Activated CD8-positive, alpha-beta memory T cell treated with anti-CD3 and anti-CD28 coated beads, Interleukin-2, amount 50 U/mL, for 1 hour (primary cell): ENCODE measurements at regions not wholly inside any gene's neighbourhood (a gene's known extent, or its start where the extent isn't known, plus 50 kb on each side); places are given as distances from the start of the nearest gene placed in this dataset.
"Not testable (repeated sequence)": the region's sequence is repeated elsewhere in the genome, so short reads cannot be mapped to it uniquely, and the experiment has no call there.

Experiments used
- DNase-seq: peaks from one replicate; pipeline ENCODE4 v3.0.0-alpha.2; 2020; ENCODE audit errors: extremely low read depth

DNA sequence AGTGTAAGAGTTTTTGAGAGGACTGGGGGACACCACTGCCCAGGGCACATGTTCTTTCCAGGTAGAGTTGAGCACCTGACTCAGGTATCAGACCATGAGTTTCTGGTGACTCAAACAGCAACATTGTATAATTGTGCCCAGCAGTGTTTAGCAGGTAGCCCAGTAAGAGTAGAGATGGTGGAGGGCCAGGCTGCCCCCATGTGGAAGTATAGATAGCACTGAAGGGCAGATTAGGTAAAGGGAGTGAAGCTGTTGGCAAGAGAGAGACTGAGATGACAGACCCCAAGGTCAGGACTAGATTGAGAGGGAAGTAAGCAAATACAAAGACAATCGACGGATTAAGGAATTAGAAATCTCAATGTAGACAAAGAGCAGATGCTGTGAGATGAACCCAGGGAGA lies 74.6 kb downstream of the TRIM42 start:
- no peak for DNase-seq

DNA sequence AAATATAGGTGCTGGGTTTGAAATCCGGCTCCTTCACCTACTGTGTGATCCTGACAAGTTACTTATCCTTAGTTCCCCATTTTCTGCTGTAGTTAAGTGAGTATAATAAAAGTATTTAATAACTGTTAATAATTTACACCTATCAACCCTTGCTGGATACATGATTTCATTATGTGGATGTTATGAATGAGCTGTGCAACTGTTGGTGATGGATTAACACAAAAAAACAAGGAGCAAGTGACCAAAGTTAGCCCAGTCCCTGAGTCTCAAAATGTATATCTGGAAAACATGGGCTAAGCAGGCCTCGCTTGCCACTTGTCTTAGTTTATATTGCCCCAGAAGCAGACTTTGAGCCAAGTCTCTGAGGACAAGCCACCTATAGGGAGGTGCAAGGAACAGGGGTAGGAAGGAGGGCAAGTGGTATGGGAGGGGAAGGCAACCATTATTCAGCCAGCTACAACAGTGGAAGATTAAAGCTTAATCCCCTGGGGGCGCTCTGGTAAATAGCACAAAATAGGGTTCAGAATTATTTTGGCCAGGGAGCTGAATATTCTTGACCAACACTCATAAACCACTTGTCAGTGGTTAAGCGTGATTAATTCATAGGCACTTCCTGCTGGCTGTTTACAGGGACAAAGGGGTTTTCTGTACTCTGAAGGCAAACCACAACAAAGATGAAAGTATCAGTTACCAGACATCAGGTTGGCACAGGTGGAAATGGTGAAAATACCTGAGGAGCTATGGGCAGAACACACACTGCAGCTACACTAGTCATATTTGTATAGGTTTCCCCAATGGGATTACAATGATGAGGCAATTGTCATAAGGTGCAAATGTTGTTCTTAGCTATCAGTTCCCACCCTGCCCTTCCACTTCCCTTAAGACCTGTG lies 76.2 kb downstream of the TRIM42 start:
- DNase-seq = no peak

DNA sequence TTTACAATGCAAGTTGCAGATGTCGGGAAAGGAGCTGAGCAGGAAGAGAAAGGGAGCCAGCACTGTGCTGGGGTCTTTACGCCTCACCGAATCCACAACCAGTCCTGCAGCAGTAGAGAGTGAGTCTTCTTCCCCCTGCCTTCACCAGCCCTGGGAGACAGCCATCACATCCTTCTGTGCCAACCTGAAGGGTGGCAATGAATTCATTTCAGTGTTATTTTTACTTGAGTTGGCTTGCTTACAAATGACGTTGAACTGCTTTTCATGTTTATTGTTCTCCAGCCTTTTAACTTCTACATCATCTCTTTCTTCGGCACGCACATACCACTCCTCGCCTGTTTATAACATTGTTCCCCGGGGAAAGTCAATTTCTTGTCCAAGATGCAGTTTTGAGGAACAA lies 77.1 kb downstream of the TRIM42 start:
- no peak for DNase-seq

DNA sequence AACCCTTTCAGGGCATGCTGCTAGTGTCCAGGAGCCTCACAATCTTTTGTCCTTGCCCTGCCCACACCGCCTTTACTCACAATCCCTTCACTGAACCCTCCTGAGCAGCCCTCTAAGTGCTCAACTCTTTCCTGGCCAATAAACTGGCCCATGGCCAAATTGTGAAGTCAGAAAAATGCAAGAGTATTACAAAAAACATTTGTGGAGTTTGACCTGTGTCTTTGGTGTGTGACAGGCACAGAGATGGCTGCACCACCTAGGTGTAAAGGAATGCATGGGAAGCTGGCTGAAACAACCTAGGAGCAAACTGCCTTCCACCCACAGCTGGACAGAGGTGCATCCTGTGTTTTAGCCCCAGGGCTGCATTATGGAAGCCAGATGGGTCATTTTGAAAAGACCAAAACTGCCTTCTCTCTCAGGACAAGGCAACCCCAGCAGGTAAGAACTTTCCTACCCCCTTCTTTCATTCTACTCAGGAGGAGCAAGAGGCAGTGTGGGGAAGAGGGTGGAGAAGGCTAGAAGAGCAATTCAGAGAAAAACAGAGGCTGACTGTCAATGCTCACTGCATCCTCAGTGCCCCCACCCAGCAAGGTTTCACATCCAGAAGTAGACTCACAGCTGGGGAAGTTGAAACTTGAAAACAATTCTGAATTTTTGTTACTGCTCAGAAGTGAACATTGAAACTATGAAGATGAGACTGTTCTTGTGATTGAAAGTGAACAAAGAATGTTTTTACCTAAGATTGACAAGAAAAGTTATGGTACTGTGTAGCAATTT lies 78.6 kb downstream of the TRIM42 start:
- DNase-seq = no peak

DNA sequence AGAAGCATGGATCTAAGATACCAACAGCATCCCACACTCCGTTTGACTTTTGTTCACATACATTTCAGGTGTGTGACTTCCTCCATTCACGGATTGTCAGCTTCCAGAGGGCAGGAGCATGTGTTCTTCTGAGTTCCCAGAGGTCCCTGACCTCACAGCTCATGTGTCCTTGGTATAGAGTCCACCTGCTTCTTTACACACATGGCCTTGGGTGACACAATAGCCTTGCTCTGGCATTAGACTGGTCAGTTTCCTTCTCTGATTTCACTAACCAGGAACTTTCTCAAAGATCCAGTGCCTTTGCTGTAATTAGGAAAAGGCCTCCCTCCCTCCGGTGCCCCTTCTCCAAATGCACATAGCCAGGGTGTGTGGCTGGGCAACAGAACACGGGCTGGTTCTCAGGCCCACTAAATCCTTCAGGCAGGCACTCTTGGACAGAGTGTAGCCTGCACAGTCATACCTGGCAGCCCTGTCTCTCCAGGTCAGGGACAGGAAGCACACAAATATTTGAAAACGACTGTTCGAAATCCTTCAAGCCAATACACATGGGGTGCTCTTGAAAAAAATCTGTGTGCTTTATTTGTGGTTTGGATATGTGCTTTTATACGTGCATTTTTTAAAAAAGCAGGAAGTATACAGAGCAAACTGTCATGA lies 81.1 kb downstream of the TRIM42 start:
- no peak for DNase-seq

DNA sequence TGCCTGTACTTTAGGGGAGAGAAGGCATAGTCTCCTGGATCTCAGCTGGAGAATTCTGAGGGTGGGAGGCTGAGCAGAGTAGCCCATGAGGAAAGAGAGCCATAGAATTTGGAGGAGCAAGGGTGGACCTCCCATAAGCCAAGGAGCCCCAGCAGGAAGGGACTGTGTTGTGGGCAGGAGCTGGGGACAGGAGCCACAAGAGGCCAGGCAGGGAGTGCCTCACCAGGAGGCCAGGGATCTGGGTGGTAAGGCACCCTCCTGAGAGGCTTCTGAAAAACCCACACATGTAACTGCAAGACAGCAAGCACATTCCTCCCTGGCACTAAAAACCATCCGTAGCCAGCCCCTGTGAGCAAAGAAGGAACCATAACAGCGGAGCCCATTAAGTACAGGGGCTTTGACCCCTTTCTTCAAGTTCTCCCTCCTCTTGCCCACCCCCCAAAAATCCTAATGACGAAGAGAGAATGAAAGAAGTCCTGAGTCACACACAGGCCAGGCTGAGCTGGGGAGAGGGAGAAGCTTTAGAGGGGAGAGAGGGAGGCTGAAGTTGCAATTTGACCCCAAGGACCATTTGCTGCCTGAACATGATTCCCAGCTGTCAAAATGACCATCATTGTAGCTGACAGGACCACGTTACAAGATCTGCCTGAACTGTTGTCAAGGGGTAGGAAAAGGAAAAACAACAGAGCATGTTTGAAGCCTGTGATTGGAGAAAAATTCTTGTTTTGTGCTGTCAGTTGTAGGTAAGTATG lies 82.6 kb downstream of the TRIM42 start:
- DNase-seq = no peak

DNA sequence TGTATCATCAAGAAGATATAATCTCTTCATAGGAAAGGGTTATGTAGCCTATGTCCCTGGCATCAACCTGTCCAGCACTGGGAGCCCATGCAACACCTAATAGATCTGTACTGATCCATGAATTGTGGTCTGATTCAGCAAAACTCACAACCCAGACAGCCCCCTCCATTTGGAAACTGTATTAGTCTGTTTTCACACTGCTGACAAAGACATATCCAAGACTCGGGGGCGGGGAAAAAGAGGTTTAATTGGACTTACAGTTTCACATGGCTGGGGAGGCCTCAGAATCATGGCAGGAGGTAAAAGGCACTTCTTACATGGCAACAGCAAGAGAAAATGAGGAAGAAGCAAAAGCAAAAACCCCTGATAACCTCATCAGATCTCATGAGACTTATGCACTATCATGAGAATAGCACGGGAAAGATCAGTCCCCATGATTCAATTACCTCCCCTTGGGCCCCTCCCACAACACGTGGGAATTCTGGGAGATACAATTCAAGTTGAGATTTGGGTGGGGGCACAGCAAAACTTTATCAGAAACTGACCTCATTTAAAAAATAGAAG lies 83.3 kb downstream of the TRIM42 start:
- DNase-seq = no peak

DNA sequence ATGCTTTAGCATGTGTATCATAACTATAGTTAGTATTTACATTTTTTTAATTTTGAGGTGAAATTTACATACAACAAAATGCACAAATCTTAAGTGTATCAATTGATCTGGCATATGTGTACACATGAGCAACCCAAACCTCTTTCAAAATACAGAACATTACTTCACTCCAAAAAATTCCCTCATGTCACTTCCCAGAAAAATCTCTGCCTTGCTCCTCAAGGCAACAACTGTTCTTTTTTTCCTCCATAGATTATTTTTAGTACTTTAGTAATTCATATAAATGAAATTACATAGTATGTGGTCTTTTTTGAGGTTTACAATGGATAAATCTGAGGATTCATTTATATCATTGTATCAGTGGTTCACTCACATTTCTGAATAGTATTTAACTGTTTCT lies 84.9 kb downstream of the TRIM42 start:
- no peak for DNase-seq

DNA sequence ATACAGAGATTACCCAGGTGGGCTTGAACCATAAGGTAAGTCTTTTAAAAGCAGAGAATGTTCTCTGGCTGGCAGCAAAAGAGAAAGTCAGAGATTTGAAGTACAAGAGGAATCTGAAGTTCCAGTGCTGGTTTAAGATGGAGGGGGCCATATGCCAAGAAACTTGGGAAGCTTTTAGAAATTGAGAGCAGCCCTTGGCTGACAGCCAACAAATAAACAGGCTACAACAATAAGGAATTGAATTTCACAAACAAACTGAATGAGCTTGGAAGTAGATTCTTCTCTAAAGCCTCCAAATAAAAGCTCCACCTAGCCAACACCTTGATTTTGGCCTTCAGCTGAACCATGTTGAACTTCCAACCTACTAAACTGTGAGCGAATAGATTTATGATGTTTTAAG lies 85.7 kb downstream of the TRIM42 start:
- no peak for DNase-seq

DNA sequence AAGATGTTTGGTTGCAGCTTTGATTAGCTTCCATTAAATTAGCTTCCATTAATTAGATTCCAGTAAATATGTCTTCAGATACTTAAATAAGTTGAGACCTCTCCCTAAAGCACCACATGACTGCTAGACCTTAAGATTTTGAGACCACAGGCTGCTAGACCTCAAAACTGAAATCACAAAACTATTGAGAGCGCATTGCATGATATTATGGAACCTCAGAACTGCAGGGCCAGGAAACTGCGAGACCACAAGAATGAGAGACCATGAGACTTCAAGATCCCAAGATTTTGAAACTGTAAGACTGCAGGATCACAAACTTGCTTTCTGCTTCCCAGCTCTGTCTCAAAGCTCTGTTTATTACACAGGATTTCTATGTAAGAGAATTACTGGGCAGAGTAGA lies 87.4 kb downstream of the TRIM42 start:
- no peak for DNase-seq

DNA sequence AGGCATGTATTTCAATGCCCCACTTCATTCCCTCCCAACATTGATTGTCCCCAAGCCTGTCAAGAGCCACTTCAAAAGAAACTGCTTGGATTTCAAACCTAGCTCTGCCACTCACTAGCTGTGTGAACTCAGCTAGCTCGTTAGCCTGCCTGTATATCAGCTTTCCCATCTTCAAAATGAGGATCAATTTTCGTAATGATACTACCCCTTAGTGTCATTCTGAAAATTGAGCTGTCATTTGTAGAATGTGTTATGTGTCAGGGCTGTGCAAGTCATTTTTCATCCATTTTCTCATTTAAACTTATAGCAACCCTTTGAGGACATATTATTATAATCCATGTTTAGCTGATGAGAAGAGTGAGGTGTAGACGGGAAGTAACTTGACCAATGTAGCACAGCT lies 88.6 kb downstream of the TRIM42 start:
- DNase-seq = no peak

DNA sequence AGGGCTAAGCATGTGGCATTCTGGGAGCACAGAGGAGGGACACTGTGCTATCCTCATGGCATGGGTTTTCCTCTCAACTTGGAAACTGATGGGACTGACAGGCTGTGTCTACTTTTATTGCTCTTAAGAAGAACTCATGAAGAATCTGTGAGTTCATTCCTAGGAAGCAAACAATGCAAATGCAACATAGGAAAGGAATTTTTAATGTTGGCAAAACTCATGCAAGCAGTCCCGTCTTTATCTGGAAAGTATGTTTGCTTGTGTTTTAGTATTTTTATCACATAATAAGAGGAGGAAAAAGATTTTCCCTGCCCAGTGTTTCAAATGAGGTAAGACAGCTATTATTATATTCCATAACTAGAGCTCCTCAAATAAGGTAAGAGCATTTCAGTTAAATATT lies 89.7 kb downstream of the TRIM42 start:
- no peak for DNase-seq

DNA sequence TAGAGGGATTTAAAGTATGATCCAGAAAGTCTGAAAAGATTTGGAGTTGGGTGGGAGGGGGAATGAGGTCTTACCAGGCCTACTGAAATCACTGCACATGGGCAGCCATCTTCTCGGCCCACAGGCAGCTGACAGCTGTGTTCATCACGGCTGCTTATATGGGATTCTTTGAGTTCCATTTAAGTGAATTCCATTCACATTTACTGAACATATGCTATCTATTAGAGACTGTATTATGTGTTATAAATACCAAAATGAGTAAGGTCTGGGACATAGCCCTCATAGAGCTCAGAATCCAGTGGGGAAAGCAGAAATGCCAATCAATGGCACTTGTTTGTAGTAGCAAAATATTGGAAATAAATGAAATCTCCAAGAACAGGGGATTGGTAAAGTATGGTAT lies 91.1 kb downstream of the TRIM42 start:
- DNase-seq = no peak

DNA sequence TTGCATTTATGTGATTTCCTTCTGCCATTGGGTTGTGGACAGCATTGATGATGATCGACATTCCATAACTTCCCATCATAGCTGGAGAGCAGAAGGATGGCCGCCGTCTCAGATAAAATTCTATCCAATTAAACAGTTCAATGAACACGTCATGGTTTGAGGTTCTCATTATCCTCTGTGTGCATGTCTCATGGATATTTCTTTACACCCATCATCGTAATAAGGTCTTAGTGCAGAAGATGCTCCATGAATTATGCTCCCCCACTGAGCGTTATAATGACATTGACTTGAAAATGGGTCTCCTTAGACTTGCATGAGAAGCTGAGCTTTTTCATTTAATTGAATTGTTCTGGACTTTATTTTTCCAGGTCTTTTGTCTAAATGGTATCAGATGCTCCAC lies 92.1 kb downstream of the TRIM42 start:
- no peak for DNase-seq

DNA sequence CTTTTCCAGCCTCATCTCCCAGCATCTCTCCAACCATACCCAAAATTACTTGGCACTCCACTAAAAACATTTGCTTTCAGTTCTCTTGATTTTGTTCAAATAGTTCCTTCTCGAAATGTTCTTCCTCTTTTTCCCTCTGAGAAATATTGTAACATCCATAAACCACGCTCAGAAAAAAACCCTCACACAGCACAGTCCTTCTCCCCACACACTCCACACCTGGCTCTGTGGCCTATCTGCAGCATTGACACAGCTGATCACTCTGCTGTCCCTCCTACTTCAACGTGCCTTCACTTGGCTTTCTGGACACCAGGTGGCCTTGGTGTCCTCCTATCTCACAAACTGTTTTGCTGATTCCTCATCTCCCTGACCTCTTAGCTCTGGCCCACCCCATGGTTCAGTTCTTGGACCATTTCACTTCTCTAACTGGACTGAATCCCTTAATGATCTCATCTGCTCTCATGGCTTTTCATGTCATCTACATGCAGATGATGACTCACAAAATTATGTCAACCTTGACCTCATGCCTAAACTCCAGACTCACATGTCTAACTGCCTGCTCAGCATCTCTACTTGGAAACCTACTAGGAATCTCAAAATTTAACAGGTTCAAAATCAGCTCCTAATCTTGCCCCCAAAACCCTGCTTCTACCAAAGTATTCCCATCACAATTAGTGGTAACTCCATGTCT lies 93.3 kb downstream of the TRIM42 start:
- no peak for DNase-seq

DNA sequence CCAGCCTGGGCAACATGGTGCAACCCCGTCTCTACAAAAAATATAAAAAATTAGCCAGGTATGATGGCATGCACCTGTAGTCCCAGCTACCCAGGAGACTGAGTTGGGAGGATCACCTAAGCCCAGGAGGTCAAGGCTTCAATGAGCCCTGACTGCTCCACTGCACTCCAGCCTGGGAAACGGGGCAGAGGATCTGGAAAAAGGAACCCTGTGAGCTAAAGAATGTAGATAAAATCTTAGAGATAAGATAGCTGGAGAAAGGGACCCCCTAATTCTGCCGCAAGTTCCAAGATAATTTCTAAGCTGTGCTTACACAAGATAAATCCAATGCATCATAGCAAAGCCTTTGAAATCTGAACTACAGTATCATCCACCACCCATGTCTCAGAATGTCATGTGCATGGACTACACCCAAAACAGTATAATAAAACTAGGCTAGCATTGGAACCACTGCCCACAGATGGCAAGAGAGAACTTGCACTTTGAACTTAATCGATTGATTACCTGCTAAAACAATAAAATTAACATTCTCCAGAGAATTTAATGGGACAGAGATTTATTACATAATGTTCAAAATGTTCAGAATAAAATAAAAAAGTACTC lies 99.9 kb downstream of the TRIM42 start:
- DNase-seq = no peak

DNA sequence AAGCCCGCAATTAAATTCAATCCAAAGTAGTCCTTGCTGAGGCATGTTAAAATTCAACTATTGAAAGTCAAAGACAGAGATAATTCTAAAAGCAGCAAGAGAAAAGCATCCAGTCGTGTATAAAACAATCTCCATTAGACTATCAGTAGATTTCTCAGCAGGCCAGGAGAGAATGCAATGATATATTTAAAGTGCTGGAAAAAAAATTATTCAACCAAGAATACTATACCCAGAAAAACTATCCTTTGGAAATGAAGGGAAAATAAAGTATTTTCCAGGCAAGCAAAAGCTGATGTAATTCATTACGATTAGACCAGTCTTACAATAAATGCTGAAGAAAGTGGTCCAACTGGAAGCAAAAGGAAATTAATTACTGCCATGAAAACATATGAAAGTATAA lies 113.5 kb downstream of the TRIM42 start:
- no peak for DNase-seq

DNA sequence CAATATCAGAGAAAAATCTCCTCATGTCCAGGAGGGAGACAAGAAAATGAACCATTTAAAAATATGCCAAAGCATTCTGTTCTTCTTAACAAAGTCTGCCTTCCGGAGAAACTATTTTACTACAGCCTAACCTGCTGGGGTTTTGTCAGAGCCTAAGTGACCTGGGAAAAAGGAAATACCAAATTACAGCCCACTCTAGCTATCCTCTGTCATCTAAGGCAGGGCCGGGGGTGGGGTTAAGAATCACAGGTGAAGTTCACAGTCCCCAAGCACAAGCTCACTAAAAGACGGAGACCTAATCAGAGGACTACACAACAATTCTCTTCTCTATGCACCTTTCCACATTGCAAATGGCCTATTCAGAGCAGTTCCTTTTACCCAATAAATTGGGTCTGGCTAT lies 116.6 kb downstream of the TRIM42 start:
- DNase-seq = no peak

DNA sequence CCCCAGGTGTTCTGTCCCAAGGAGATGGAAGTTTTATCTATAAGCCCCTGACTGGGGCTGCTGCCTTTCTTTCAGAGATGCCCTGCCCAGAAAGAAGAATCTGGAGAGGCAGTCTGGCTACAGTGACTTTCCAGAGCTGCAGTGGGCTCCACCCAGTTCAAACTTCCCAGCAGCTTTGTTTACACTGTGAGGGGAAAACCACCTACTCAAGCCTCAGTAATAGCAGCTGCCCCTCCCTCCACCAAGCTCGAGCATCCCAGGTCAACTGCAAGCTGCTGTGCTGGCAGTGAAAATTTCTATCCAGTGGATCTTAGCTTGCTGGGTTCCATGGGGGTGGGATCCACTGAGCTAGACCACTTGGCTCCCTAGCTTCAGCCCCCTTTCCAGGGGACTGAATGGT lies 125.0 kb downstream of the TRIM42 start:
- not testable (repeated sequence) for DNase-seq

DNA sequence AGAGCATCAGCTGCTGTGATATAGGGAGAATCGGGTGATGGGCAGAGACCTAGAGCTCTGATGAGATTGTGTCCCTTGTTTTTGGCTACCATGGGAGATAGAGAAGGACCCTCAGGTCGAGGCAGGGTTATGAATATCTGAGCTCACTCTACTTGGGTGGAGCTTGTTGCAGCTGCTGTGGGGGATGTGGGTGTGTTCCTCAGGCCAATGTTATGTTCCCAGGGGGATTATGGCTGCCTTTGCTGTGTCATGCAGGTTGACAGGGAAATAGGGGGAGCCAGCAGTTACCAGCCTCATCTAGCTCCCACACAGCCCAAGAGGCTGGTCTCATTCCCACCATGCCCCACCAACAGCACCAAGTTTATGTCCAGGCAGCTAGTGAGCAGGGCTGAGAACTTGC lies 131.5 kb downstream of the TRIM42 start:
- no peak for DNase-seq
